ENCODE measurements at regions not wholly inside any gene's neighbourhood (a gene's known extent, or its start where the extent isn't known, plus 50 kb on each side); places are given as distances from the start of the nearest gene placed in this dataset.

DNA sequence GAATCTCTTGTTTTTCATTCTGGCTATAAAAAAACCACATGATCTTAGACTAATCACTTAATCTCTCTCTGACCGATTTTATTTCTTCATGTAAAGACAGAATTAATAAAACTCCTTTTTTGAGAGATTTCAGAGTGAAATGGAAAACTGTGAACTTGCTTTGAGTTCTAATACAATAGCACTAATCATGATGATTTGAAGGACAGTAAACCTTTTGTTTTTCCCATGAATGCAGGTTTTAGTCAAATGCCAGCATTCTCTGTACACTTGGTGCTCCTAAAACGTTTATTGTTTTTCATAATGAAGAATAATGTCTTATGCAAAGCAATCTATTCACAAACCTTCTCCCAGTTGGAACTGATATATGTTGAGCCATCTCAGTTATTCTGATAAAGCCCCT is 86.8 kb downstream of the SLC24A2 start:
- TF ChIP-seq, protein P1, sequence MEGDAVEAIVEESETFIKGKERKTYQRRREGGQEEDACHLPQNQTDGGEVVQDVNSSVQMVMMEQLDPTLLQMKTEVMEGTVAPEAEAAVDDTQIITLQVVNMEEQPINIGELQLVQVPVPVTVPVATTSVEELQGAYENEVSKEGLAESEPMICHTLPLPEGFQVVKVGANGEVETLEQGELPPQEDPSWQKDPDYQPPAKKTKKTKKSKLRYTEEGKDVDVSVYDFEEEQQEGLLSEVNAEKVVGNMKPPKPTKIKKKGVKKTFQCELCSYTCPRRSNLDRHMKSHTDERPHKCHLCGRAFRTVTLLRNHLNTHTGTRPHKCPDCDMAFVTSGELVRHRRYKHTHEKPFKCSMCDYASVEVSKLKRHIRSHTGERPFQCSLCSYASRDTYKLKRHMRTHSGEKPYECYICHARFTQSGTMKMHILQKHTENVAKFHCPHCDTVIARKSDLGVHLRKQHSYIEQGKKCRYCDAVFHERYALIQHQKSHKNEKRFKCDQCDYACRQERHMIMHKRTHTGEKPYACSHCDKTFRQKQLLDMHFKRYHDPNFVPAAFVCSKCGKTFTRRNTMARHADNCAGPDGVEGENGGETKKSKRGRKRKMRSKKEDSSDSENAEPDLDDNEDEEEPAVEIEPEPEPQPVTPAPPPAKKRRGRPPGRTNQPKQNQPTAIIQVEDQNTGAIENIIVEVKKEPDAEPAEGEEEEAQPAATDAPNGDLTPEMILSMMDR (IDR thresholded peaks at IDR 0.05) = no peak
- no peak for TF ChIP-seq POLR2A (IDR thresholded peaks at IDR 0.05)

All from right lobe of liver (tissue), 4 donors.